GM18873 (cell line): ENCODE measurements at regions not wholly inside any gene's neighbourhood (a gene's known extent, or its start where the extent isn't known, plus 50 kb on each side); places are given as distances from the start of the nearest gene placed in this dataset.

Experiments
- ATAC-seq: cut with Tn5 transposase; IDR thresholded peaks from one replicate; pipeline ENCODE4 v1.9.1; 2021; ENCODE audit warnings: mild to moderate bottlenecking, moderate library complexity, moderate number of reproducible peaks; ENCODE audit not compliant: unreplicated experiment, low FRiP score

DNA sequence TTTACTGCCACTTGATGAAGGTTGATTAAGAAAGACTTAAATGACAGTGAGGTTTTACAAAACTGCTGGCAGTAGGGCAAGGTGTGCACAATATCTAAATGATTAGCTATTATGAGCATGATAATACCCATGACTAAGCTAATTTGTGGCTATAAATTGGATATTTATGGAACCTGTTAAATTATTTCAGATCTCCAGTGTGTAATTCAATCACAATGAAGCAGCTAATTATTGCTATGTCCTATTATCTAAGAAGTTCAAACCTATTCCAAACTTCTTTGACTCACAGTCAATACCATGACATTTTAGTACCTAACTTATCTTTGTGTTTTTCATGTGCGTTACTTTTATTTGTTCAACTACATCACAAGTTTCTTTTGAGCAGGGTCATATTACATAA is 253.8 kb upstream of the MMADHC start:
- no peak for ATAC-seq

DNA sequence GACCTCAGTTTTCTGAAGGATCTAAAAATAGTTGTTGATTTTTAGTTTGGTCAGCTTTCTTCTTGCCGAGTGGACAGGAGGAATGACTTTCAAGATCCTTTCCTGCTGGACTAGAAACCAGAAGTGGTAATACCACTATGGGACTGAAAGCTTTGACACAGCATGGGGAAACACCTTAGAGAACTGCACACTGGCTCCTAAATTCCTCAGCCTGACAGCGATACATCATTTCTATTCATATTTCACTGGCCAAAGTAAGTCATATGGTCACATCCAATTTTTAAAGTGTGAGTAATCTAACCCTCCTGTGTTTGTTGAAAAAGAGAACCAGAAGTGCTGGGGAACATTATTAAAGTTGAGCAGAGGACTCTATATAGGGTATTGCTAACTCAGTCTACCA is 244.7 kb upstream of the MMADHC start:
- no peak for ATAC-seq

DNA sequence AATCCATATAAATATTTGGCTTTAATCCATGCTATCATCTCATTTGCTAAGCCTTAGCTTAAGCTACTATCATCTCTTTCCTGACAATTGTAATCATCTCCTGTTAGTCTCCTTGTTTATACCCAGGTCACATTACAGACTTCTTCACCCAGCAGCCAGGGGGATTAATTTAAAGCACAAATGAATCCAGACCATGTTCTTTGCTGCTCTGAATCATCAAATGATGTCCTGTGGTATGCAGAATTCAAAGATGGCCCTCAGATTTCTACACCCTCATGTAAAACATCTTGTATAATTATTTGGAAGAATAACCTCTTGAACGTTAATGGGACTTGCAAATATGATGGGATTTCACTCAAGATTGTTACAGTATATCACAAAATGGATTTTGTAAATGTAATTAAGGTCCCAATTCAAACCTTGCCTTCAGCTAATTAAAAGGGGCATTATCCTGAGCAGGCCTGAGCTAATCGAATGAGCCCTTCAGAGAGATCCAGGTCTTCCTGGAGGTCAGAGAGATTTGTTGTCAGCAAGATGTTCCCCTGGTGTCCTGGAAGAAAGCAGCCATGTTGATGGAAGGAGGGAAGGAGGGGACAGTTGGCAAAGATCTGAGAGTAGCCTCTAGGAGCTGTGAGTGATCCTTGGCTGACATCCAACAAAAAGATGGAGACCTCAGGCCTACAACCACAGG is 241.1 kb upstream of the MMADHC start:
- no peak for ATAC-seq

DNA sequence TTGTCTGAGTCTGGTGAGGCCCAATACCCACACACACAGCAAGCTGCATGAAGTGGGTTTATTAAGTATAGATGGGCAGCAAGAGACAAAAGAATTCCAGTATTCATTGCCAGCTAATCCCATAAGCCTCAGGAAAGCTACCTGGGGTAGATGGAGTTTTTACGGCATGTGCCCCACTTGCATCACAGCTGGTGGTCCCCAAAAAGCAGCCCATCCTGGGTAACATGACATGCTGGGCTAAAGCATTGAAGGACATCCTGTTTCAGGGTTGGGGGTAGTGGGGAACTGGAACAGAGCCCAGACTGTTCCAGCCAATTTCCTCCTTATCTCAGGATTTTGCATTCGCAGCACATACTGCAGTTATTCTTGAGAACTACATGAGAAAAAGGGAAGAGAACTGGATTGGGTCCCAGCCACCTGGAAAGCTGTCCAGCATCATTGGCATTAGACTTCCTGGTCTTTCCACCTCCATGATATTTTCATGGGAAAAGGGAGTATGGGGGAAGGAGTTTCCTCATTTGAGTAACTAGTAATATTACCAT is 240.1 kb upstream of the MMADHC start:
- ATAC-seq, result no peak

DNA sequence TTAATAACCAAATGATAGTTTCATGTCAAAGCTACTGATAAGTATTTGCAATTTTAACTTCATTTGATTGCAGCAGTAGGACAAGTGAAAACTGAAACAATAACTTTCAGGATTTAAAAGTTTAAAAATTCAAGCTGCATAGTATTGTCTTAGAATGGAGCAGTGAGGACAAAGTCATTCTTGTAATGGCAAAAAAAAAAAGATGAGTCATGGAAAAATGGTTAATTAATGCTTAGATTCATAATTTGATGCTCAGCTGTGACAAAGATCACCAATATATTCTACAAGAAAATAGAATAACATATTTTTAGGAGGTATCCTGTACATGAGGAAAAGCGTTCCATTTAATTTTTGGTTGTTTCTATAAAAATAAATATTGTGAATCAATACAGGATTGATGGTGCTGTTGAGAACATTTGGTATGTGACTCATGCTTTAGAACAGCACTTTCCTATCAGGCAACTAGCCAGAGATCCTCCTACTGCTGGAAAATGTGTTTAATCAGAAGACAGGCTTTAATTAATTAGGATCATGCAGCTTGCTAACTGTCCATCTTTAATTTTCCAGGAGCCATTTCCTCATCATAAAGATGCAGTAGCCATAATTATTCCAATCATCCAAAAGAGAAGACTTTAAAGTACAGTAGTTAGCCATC is 239.0 kb upstream of the MMADHC start:
- no peak for ATAC-seq

DNA sequence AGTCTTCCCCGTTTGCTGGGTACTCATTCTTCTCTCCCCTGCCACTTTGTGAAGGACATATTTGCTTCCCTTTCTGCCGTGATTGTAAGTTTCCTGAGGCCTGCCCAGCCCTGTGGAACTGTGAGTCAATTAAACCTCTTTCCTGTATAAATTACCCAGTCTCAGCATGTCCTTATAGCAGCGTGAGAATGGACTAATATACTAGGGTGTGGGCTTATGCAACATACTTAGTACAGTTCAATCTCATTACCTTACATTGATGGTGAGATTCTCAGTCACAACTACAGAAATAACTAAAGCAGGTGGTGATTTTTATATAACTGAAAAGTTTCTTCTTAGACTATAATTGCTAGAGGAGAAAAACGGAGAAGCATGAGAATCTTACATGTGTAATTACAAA is 237.9 kb upstream of the MMADHC start:
- ATAC-seq, result no peak

DNA sequence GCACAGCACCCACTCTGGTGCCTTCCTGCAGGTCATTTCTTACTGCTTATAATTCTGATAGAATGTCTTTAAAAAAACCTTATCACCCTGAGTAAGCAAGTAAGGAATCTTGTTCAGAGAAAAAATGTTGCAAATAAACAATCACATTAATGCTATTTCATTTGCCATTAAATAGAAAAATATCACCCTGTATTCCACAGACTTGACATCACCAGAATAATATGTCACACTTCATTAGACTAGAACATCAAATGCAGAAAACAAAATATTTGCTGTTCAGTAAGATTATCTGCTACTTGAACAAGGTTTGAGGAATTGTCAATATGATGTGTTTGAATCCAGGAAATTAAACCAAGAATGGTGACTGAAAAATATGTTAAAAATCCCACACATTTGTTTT is 236.6 kb upstream of the MMADHC start:
- ATAC-seq, result no peak

DNA sequence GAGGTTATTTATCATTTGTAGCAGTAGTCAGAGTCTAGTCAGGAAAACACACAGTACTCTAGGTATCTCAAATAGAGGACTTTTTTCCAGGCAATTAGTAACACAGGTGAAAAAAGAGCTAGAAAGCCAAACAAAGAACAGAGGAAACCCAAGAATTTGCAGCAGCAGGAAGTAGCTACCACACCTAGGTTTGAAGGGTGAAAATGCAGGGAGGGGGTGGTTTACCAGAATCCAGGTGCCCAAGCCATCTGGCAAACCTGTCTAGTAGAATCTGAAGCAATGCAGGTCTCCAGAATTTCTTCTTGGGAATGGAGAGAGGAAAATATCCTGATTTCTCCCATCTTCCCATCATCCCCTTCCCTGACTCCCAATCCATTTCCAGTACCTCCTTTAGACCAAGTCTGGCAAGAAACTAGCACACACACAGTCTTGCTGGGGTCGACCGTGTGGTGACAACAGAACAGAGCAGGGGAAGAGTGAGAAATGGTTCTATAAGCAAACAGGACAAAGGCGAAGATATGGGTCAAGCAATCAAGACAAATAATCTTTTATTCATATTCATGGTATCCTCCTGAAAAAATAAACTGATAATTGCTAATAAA is 231.9 kb upstream of the MMADHC start:
- no peak for ATAC-seq

DNA sequence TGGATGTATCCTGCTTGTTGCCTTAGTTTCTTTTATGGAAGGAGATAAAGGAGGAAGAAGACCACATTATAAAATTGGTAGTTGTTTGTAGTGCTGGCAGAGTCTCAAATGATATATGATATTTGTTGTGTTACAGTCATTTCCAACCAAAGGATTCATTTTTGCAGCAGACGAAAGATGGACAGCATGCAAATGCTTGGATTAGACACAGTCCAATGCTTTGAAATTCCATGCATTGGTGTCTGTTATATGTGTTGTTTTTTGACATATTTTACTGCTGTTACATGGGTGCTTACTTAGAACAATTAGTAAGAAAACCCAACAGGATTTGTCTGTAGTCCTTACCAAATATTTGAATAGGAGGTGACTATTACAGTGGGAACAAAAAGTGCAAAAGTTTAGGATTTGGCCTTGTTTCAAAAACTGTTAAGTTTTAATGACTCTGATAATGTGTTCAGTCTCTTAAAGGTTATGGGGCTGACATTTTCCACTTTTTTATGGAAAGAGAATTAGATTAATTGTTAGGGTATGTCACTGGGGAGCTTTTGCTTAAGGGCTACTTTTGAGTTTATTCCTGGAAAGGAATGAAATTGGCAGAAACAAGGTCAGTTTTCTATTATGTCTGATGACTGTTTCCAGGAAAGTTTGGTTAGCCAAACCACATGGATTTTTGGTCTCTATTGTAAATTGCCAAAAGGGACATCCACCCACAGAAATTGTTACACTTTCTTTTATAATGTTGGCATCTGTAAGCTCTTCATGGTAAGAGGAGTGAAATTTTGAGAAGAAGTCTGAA is 229.4 kb upstream of the MMADHC start:
- no peak for ATAC-seq

DNA sequence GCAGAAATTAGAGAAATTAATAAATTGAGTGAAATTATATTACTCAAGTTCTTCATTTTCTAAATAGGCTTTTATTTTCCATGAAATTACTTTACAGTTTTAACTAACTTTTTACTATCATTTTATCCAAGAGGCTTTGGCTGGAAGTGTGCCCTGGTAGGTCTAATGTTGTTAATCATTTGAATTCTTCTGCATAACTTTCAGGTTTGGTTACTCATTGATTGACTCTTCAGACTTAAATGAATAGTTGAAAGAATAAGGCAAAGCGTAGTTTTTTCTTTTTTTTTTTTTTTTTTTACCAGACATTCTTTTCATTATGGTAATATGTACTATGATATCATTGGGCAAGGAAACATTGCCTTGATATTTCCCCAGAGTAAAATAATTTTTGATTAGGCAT is 228.4 kb upstream of the MMADHC start:
- no peak for ATAC-seq

DNA sequence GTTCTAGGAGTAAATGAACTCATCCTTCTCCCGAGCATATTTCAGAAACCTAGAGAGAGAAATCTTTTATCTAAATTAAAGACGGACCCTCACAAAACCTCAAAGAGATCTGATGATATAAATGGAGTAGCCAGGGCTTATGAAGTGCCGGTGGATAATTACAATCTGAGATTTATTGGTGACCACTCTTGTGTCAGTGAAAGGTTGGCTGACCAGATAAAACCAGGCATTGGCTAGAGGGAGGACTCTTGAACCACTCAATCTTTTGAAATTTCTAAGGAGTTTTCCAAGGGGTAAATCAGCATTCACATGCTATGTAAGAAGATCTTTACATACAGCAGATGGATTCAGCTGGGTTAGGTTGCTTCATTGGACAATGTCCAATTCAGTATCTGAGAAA is 227.3 kb upstream of the MMADHC start:
- no peak for ATAC-seq

DNA sequence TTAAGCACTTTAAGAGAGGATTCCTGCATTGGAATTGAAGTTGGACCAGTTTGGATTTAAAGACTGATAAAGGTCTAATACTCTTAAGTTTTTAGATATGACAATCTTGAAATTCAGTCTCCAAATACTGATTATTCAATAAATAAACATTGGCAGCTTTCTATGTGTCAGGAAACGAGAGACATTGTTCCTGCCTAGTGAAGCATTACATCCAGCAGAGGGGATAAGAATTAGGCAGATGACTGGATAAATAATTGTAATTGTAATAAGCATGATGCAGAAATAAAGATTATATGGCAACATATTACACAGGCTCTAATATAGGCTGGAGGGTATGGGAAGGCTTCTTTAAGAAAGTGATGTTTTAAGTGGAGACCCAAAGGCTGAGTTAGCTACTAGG is 226.5 kb upstream of the MMADHC start:
- ATAC-seq, result no peak

DNA sequence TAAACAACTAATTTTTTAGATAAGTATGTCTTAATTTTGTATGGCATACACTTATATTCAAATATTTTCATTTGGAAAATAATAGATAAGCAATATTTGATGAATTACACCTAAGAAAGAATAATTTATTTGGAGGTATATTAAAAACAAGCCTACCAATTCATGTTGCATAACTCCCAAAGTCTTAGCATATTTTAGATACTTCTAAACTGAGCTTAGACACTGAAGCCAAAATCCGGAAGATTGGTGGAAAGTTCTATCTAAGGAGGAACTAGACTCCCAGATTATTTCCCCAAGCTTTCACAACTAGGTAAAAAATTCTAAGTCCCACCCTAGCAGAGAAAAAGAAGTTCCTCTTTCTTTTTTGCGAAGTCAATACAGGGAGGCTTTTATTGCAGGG is 221.0 kb upstream of the MMADHC start:
- ATAC-seq, result no peak

DNA sequence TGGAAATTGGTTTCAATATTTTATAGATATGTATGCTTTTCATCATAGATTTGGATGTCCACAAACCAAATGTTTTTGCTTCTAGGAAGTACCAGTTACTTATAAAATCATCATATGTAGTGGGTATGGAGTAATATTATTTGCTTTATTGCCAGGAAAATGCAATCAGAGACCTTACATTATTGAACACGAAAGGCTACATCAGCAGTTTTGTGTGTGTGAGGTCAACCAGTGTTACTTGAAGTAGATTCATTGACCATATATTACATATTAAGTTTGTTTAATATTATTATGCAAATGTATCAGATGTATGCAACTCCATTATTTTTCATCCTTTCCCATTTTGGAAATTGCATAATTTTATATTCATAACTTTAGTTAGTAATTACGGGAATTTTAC is 219.1 kb upstream of the MMADHC start:
- no peak for ATAC-seq

DNA sequence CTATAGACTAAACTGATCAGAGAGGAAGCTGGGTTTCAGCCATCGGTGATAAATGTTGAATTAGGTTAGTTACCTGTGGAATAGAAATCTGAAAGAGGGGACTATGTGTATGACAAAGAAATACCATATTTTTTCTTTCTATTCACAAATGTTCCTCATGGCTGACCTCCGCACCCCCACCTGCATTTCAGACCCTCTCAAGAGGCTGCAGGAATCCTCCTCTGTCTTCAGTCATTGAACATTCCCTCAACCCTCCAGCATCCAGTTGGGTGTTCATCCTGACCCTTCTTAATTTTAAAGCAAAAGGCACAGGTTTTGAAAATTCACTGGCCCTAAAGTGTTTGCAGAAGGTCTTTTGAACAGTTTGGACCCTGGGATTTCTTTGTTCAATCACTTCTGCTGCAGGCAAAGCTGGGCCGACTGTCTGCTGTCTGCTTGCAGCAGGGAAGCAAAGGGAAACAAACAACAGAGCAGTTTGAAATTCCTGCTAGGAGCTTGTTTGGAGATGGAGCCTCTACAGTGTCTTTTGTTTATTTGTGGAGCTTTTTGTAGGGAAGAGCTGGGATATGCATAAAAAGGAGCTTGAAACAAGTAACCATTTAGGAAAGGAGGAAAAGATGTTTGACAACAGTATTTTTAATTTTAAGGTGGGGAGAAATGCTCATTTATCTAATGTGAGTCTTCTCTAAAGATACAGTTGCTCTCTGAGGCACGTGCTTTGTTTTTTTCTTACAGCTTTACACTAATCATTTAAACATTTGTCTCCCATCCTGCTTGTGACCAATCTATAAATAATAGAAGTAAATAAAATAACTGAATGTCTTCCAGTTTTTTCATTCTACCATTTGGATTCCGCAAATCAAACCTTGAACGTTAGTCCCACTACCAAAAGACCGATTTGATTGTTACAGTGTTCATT is 213.3 kb upstream of the MMADHC start:
- no peak for ATAC-seq

DNA sequence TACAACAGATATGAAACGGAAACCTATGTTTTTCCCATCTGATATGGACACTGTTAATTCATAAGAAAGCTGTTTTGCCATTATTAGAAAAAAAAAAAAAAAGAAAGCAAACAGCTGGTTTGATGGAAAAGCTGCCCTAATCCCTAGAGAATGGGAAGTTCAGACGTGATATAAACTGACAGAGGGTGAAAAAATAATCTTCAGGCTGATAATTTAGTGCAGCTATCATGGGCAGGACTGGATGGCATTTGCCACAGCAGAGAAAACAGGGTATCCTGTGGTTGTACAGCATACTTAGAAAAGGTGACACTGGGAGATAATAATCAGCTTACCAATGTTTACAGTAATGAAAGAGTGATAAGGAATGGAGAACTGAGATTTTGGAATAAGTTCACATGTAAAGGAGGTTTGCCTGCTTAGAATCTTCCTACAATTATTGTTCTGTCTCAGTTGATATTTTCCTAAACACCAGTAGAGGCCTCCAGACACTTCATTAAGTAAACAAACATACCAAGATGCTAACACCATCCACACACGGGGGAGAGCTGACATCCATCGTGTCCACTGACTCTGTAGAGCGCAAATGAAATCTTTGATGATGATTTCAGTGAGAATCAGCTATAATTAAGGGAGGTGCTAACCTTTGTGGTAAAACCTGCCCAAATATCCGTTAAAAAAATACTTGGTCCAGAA is 211.6 kb upstream of the MMADHC start:
- no peak for ATAC-seq

DNA sequence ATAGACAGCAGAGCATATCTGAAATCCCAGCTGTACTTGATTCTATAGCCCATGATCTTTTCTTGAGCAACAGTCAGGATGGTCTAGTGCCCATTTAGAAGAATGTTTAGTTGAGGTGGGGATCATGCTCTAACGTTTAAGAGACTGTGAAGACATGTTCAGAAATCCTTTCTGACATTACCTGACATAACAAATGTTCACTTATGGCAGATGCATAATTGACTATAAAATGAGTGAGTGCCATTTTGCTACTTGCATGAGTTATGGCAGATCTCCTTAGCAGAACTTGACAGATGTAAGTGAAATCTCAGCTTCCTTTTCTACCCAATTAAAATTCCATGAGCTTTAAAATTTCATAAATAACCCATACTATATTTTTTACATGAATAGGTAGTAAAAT is 209.5 kb upstream of the MMADHC start:
- no peak for ATAC-seq

DNA sequence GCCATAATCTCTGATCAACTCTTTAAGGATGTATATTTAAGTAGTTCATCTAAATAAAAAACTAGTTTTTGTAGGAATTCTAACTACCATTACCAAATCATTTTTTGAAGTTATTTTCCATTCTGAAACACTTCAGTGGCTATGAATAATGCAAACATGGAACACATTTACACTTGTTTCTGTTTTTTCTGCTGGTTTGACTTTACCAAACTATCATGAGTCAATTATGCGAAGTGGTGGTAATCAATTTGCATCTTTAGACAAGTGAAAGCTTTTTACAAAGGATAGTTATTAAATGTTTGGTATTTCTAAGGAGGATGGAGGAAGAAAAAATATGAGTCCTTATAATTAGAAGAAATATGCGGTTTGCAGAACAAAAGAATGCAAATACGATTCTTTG is 202.0 kb upstream of the MMADHC start:
- no peak for ATAC-seq

DNA sequence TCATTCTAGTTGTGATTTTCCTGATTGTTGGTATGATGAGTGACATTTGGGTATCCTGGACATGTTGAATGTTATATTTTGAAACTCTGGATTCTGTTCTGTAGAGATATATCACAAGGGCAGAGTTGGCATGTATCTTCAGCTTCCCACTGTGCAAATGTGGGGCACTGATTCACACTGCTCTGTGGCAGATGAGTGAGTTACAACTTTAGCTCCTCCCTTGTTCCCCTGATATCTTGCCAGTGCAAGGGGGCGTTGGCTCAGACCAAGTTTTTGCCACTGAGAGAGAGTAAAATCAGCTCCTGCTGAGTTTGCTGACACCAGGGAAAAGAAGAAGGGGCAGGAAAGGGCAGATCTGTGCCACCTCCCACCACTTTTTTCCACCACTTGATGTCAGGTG is 199.6 kb upstream of the MMADHC start:
- ATAC-seq, result no peak
